Fibroblast of skin of left biceps (primary cell): ENCODE measurements at regions not wholly inside any gene's neighbourhood (a gene's known extent, or its start where the extent isn't known, plus 50 kb on each side); places are given as distances from the start of the nearest gene placed in this dataset.

ENCODE experiments used
- DNase-seq, 2 experiments: peaks; one replicate each; pipeline ENCODE4 v3.0.0-alpha.2; 2013; ENCODE audit warnings: low read depth in 2 of 2

DNA sequence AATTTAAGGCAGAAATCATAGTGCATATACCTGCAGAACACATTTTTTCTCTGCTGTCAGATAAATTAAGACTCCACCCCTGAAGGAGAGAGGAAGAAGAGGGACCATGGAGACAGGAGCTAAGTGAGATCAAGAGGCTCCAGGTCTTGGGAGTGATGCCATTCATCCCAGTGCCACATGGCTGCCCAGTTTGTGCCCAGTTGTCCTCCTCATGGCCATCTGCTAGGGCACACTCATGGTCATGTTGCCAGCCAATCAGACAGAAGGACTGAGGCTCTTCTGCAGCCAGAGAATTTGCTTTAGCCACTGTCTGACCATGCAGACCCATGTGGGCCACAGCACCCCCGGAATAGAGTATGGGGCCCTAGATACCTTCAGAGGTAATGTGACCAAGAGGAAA is 270.5 kb upstream of the PROK2 start:
- DNase-seq, result no peak

DNA sequence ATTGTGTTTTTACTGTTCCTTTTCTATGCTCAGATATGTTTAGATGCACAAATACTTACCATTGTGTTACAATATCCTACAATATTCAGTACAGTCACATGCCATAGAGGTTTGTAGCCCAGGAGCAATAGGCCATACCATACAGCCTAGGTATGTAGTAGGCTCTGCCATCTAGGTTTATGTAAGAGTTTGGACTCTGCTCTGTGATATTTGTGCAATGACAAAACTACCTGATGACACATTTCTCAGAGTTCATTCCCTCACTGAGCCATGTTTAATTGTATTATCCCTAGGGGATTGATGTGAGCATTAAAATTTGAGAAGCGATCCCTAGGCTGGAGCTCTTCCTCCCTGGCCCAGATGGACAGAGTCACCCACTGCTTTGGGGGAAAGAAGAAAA is 270.0 kb upstream of the PROK2 start:
- no peak for DNase-seq

DNA sequence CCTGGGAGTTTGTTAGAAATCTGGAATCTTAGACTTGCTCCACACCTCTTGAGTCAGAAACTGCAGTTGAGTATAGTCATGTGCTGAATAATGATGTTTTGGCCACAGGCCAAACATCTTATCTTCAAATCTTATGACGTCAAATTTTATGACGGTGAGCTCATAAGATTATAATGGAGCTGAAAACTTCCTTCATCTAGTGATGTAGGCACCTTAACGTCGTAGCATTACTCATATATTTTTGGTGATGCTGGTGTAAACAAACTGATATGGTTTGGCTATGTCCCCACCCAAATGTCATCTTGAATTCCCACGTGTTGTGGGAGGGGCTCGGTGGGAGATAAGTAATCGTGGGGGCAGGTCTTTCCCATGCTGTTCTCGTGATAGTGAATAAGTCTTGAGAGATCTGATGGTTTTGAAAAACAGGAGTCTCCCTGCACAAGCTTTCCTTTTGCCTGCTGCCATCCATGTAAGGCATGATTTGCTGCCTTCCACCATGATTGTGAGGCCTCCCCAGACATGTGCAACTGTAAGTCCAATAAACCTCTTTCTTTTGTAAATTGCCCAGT is 268.0 kb upstream of the PROK2 start:
- DNase-seq, result no peak

DNA sequence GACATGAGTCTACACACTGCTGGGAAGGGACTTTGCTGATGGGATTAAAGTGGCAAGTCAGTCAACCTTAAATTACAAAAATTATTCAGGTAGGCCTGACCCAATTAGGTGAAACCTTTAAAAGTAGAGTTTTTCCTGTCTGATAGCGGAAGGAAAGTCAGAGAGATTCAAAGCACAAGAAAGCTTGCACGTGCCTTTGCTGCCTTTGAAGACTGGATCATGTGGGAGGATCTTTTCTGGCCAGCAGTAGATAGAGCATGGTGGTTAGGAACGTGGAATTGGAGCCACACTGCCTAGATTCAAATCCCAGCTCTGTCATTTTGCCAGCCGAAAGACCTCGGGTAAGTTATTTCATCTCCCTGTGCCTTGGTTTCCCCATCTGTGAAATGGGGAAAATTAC is 265.8 kb upstream of the PROK2 start:
- DNase-seq, result no peak

DNA sequence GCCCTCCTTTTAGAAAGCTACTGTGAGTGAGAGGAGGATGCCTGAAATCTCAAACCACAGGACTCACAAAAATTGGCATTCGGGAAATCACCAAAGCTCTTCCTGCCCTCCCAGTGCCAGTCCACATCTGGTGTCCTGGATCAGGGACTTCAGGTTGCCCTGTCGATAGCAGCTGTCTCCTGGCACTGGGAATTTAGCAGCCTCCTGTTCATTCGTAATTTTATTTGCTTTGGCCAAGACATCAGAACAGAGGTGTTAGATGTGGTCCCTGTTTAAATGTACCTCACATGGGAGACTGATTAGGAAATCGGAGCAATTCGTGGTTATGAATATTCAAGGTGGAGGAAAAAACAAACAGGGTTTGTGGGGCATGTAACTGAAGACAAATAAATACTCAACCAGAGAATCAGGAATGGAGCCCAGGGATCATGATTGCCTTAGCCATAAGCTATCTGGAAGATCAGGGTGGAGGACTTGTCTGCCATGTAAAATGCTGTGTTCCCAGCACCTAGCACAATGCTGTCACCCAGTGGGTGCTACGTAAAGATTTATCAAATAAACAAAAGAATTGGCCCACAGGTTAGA is 265.2 kb upstream of the PROK2 start:
- no peak for DNase-seq

DNA sequence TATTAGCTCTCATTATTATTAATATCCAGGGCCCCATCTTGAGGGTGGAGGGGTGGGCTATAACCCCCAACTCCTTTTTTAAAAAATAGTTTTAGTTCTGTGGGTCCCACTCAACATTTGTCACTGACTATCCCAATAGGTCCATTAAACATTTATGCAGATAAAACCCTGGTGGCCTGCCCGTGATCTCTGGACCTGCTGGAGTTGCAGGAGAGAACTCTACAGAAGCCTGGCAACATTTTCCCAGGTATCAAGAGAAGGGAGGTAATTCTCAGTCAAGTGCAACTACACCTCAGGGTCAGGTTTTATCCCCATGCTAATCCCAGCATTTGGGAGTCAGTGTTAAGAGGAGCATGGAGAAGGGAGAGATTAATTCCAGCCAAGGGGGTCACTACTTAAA is 264.4 kb upstream of the PROK2 start:
- DNase-seq, result no peak

DNA sequence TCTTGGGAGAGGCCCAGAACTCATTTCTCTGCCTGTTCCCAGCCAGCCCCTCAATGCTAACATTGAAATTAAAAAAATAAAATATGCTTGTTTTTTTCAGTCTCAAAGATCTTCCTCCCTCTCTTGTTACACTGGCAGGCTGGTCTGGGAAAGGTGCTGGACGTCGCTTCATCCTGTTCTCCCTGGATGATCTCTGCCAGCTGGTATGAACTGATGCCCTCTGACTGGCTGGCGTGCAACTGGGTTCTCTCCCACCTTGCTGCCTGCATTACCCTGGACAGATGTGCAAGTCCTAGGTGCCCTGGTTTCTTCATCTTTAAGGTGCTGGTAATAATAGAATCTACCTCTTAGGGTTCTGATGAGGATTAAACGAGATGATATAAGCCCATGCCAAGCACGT is 263.9 kb upstream of the PROK2 start:
- DNase-seq, result no peak

DNA sequence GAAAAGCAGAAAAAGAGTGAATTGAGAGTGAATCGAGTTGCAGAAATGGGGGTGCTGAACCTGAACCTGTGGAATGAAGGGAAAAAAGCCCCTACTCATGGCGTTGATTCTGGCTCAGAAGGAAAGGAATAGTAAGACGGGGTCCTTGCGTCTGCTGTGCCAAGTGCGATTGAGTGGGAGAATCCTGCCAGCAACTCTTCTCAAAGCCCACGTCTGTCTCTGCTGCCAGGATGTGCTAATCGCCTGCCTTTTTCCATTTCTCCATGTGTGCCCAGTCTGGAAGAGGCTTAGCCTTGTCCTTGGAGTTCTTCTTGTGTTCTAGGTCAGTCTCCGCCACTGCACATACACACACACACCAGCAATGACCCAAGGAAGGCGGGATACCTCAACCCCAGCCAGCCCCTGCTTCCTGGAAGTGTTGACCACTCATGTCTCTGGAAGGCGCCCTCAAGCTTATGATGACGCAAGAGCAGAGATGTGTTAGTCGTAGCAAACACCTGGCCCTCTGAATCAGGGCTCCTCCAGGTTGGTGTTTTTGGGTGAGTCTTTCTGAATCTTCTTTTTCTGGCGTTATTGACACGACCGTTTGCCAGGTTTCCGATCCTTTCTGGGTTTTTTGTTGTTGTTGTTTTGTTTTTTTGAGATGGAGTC is 262.4 kb upstream of the PROK2 start:
- DNase-seq, result no peak

DNA sequence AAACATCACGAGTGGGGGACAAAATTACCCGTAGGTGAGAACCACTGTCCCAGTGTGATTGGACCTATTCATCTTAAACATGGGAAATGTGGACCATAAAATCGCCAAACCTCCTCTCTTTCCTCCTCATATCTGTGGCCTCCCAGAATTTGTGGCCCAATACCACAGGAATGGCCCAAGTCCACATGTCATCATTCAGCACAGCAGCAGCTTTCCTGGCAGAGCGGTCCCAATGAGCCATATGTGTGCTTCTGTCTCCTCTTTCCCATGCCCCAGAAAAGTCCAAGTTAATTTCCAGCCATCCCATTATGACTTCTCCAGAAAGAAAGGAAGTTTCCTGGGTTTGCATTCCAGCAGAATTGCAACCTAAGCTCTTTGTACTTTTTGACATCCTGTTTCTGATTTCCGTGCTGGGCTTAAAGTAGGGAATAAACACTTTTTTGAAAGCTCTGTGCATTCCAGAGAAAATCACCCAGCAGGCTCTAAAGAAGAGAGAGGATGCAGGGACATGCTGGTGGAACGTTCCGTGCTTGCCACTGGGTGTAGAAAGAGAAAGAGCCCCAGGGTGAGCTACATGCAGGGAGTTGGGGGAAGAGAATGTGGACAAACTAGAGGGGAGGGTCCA is 259.4 kb upstream of the PROK2 start:
- DNase-seq, result no peak

DNA sequence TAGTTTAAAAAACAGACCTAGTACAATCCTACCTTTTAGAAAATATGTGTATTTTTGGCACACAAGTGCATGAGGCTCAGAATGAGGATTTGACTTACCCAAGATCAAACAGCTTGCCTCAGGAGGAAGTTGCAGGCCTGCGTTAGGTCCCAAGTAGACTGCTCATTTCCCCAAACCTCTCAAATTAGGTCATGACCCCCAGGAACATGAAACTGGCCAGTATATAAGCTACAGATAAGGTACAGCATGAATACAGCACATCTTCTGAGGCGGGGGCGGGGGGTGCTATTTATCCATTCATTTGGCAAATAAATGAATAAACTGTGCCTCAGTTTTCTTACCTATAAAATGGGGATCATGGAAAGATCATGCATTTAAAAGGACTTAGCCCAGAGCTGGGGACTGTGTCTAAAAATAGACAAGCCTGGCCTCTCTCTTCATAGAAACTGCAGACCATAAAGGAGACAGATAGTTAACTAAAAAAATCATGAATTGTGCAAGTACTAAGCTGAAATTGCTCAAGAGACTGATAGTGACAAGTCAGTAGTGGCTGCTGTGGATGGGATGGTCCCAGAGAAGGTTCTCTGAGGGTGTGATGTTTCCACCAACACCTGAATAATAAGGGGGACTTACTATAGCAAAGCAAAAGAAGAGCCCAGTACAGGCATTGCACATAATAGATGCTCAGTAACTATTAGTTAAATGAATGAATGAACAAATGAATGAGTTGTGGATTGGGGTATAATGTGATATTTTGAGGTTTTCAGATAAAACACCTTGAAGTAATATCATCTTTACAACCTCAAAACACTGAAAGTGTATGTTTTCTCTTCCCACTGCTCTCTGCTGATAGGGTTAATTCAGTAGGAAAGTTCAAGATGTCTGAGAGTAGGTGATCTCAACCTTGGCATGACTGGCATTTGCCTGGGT is 258.5 kb upstream of the PROK2 start:
- DNase-seq, result no peak

DNA sequence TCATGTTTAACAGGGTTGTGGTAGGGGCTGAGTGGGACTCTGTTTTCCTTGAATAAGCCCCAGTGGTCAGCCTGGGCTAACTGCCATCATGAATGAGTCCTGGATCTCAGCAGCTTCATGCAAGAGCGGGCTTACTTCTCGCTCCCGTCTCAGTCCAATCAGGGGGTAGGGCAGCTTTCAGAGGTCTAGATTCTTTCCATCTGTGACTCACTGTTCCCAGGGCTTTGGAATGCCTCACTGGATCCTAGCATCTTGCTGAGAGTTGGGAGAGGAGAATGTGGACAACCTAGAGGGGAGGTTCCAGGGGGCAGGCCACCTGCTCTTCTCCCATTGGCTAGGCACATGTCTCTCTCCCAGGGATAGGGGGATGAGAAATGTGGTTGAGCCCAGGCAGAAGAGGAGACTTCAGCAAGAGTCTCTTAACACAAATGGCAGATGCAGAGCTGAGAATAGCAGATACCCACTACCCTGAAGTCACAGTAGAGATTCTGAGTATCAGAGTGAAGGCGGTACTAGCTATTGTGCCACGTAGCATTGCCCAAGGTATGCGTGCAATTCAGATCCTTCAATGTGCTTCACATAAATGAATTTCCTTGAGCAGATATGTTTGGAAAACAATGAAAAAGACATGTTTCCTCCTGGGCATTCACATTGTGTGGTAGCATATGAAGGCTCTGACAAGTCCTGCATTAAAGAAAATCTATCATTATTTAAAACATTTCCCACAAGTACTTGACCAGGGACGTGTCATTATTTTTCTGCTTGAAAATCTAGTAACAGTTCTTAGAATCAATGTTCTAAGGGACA is 257.7 kb upstream of the PROK2 start:
- DNase-seq, result peak; percentile 73 to 75

DNA sequence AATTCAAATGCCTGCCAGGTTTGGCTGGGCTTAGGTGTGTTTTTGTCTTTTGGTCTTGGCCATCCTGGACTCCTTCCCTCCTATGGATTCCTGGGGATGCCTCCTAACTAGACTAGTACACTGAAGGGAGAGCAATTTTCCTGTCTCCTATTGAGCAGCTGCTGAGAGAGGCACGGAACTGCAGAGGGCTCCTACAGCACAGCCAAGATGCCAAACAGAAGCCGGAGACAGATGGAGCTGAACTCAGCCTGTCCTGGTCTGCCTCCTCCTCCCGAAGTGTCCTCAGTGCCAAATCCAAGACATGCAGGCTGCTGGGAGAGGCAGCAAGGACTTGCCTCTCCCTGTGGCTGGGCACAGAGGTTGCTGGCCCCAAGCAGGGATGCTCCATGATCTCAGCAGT is 256.6 kb upstream of the PROK2 start:
- DNase-seq, result peak in 1 of 2 experiments; percentile 12

DNA sequence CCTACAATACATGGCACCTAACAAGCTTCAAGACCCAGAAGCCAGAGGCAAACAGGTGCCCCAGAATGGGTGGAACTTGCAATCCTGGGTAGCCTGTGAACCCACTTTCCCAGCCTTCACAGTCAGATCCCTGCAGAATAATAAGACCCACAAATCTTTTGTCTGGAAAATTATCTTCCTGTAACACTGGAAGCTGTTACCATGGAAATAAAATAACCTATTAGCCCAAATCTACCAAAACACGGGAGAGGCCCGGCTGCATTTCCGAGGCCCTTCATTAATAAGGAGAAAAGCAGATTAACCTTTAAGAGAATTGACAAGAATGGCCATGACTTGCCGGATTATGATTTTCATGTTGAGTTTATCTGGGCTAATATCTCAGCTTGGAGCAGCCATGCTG is 256.1 kb upstream of the PROK2 start:
- no peak for DNase-seq

DNA sequence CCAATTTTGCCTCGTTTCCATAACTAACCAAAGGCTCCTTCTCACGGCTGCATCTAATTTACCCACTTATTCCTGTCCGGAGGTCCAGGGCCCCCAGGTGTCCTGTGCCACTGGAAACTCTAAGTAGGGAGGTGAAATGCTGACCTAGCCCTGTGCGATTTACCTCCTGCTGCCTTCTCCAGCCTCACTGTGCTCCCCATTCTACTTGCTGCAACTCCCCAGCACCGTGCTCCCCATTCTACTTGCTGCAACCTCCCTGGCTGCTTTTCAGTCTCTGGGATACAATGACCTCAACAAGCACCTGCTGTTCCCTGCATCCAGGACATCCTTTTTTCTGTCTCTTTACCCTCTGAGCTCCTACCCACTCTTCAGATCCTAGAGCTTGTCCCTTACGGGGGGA is 254.7 kb upstream of the PROK2 start:
- DNase-seq, result no peak

DNA sequence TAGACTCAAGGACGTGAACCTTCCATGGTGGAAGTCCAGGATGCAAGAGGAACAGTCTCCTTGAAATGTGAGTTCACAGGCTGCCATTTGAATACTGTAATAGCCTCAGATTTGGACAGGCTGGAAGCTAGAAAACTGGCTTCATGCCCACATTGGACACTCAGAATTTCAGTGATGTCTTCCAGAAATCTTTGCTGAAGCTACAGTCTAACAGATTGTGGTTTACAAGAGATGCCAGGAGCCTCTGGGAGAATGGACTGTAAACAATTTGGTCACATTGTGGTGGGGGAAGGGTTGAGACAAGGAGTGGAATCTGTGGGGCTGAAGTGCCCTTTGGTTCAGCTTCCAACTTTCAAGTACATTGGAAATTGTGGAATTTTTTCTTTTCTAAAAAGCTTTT is 252.0 kb upstream of the PROK2 start:
- DNase-seq, result peak in 1 of 2 experiments; percentile 33

DNA sequence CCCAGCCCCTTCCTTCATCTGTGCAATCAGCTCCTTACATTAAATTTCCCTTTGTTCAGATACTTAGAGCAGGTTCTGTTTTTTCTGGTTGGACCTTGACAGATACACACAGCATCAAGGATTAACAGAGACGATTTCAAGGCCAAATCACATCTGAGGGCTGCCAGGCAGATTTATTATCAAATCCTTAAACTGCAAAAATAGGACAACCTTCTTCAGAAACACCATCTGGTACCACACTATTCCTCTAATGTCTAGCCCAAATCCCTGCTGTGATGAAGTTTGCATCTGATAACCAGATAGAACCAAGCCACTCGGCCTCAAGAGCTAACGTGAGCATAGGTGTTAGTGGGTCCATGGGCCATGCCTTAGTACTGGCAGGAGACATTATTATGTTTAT is 250.7 kb upstream of the PROK2 start:
- no peak for DNase-seq

DNA sequence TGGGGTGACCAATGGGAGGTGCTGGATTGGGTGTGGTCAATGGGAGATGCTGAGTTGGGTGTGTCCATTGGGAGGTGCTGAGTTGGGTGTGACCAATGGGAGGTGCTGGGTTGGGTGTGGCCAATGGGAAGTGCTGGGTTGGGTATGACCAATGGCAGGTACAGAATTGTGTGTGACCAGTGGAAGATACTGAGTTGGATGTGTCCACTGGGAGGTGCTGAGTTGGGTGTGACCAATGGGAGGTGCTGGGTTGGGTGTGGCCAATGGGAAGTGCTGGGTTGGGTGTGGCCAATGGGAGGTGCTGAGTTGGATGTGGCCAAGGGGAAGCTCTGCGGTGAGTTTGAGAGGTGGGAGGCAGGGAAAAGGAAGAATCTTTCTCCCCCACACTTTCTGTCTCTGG is 250.0 kb upstream of the PROK2 start:
- DNase-seq, result no peak

DNA sequence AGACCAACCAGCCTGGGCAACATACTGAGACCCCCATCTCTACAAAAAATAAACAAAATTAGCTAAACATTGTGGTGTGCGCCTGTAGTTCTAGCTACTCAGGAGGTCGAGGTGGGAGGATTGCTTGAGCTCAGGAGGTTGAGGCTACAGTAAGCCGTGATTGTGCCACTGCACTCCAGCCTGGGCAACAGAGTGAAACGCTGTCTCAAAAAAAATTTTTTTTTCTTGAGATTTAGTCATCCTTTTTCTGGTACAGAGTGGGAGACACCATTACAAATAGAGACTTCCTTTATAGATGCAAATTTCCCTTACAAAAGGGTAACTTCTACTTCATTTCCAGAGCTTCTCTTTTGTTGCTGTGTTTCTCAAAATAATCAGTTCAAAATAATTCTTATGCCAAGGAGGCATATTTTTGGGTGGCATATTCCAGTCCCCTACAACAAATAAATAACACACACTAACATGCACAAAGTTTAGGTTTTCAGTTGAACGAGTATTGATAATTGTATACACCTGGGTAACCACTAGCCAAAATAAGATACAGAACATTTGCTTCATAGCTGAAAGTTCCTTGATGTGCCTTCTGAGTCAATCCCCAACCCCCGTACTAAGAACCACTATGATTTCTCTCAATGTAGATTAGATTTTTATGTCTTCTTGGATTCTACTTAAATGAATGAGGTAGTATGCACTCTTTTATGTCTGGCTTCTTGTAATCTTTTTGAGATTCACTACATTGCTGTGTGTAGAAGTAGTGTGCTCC is 248.9 kb upstream of the PROK2 start:
- no peak for DNase-seq

DNA sequence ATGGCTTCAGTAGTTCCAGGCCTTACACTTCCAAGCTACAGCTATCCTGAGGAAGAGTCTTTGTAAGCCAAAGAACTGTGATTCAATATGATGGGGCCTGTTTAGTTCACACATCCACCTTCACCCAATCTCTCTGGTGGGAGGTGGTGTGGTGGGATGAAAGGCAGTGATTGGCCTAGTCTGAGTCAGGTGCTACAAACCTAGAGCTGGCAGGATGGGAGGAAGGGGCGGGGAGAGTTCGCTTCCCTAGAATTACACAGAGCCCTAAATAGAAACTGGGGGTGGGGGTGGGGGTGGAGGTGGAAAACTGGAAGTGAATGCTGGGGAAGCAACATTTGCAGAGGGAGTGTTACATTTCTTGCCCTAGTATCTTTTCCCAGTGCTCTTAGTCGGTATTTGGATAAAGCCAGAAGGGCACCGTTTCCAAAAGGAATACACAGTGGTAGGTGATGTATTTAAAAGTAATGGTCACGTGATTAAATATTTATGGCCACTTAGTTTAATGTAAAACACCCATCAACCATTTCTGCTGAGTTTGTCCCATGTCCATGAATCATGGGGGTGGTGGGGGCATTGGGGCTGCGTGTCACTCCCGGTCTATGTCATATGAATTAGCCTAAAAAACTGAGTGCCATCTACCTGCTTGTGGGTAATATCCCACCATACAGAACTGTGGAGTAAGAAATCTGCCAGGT is 247.6 kb upstream of the PROK2 start:
- DNase-seq, result no peak

DNA sequence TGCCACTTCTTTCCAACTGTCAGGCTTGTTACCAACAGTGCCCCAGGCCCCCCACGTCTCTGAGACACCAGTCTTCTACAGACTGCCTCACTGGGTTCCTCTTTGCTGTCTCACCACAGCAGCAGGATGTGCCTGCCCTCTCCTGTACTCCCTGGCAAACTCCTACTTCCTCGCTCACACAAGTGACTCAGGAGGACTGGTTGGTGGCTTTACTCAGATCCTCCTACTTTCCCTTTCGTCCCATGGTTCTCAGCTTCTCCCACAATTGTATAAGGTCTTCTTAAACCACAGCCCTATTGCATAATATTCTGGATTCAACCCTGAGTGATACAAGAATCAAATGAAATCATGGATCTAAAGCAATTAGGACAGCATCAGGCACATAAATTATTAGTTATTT is 246.6 kb upstream of the PROK2 start:
- DNase-seq, result no peak
